Glutamatergic neuron (in vitro differentiated cells): ENCODE measurements at regions not wholly inside any gene's neighbourhood (a gene's known extent, or its start where the extent isn't known, plus 50 kb on each side); places are given as distances from the start of the nearest gene placed in this dataset.
A peak's percentile ranks its signal among the peaks of the same experiment; 100 is the strongest.

Experiments
- DNase-seq: peaks from one replicate; pipeline ENCODE4 v3.0.0; 2022
- H3K27ac Mint-ChIP-seq: one replicate; pipeline ENCODE4 v1.8.0; 2020; ENCODE audit warnings: mild to moderate bottlenecking, mixed read lengths, inconsistent platforms; ENCODE audit not compliant: unreplicated experiment
- H3K27me3 Mint-ChIP-seq: one replicate; pipeline ENCODE4 v1.8.0; 2020; ENCODE audit warnings: mild to moderate bottlenecking, moderate library complexity, mixed read lengths, inconsistent platforms; ENCODE audit not compliant: unreplicated experiment
- H3K36me3 Mint-ChIP-seq: one replicate; pipeline ENCODE4 v1.8.0; 2020; ENCODE audit warnings: mild to moderate bottlenecking, mixed read lengths, inconsistent platforms; ENCODE audit not compliant: unreplicated experiment
- H3K4me1 Mint-ChIP-seq: one replicate; pipeline ENCODE4 v1.8.0; 2020; ENCODE audit warnings: mild to moderate bottlenecking, low read depth, mixed read lengths, inconsistent platforms; ENCODE audit not compliant: unreplicated experiment
- H3K4me3 Mint-ChIP-seq: one replicate; pipeline ENCODE4 v1.8.0; 2020; ENCODE audit warnings: mild to moderate bottlenecking, mixed read lengths, inconsistent platforms; ENCODE audit not compliant: unreplicated experiment
- H3K9me3 Mint-ChIP-seq: one replicate; pipeline ENCODE4 v1.8.0; 2020; ENCODE audit warnings: mild to moderate bottlenecking, moderate library complexity, mixed read lengths, inconsistent platforms; ENCODE audit not compliant: unreplicated experiment
- TF ChIP-seq, protein P1 (sequence below): fragments of 200-600 bp; sonication (generic); IDR thresholded peaks from one replicate; pipeline ENCODE4 v1.5.0; 2021; ENCODE audit not compliant: partially characterized antibody, unreplicated experiment

DNA sequence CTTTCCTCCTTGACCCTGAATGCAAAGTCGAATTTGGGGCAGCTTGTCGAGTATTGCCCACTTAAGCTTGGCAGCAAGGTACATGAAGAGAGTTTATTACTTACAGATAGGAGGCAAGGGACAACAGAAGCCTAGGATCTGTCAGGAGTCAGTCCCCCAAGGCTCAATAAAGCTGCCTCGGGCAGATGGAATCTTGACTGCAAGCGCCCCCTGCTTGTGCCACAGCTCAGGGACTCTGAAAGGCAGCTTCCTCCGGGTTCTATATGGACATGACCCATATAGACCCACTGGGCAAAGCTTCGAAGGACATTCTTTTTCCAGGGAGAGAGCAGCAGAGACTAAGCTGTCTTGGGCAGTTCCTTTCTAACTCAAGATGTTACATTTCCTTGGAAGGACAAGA lies 971.5 kb downstream of the EFNA5 start:
- Mint-ChIP-seq H3K4me1 (no peaks in the 10 kb centered on the region), H3K36me3 (no peaks in the 10 kb centered on the region), H3K4me3 (no peak overlapping the region), H3K27me3 (no peaks in the 10 kb centered on the region), H3K9me3 (peaks cover 1% of the 10 kb centered on the region), H3K27ac (no peak overlapping the region)
- DNase-seq: peak; percentile 23
- TF ChIP-seq, protein P1, sequence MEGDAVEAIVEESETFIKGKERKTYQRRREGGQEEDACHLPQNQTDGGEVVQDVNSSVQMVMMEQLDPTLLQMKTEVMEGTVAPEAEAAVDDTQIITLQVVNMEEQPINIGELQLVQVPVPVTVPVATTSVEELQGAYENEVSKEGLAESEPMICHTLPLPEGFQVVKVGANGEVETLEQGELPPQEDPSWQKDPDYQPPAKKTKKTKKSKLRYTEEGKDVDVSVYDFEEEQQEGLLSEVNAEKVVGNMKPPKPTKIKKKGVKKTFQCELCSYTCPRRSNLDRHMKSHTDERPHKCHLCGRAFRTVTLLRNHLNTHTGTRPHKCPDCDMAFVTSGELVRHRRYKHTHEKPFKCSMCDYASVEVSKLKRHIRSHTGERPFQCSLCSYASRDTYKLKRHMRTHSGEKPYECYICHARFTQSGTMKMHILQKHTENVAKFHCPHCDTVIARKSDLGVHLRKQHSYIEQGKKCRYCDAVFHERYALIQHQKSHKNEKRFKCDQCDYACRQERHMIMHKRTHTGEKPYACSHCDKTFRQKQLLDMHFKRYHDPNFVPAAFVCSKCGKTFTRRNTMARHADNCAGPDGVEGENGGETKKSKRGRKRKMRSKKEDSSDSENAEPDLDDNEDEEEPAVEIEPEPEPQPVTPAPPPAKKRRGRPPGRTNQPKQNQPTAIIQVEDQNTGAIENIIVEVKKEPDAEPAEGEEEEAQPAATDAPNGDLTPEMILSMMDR: no peak

DNA sequence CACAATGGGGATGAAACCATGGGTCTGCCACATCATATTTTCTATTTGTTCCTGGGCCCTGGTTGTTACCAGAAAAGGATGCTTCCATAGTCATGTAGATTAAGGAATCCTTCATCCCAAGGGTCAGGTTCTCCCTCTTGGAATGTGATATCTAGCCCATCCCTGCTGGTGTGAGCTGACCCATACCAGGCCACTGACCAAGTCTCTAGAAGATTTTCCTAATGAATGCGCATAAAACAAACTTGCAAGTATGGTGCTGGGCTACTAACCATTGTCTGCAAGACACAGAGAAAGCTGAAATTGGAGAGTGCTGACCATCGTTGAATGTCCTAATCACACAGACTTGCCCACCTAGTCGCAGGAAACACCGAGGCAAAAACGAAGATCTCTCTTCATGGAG lies 972.6 kb downstream of the EFNA5 start:
- H3K27ac Mint-ChIP-seq: no peak overlapping the region

DNA sequence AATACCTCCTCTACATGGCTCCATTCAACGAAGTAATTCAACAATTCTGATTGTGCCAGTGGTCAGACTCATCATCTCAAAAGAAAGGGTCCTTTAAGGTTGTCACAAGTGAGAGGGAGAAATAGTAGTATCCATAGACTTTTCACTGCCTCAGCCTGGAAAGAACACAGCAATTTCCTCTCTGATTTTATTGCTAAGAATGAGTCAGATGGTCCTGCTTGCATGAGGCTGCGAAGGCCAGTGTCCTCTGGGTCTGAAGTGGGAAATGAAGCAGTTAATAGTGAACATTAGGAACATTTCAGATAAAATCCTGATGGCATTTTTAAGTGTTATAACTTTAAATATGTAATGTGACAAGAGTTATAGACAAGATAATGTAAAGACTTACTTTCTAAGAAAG lies 979.0 kb downstream of the EFNA5 start:
- no peak overlapping the region for H3K27ac Mint-ChIP-seq
- no peak overlapping the region for H3K4me3 Mint-ChIP-seq
- peaks cover 1% of the 10 kb centered on the region for H3K9me3 Mint-ChIP-seq
- H3K36me3 Mint-ChIP-seq: no peaks in the 10 kb centered on the region
- no peaks in the 10 kb centered on the region for H3K27me3 Mint-ChIP-seq
- no peaks in the 10 kb centered on the region for H3K4me1 Mint-ChIP-seq
- TF ChIP-seq, protein P1: no peak
- no peak for DNase-seq

More for the DNA sequence above, 972.6 kb downstream of the EFNA5 start:
- H3K36me3 Mint-ChIP-seq: no peaks in the 10 kb centered on the region
- H3K27me3 Mint-ChIP-seq: no peaks in the 10 kb centered on the region
- TF ChIP-seq, protein P1: no peak
- H3K4me1 Mint-ChIP-seq: no peaks in the 10 kb centered on the region
- no peak for DNase-seq
- peaks cover 1% of the 10 kb centered on the region for H3K9me3 Mint-ChIP-seq
- H3K4me3 Mint-ChIP-seq: no peak overlapping the region

DNA sequence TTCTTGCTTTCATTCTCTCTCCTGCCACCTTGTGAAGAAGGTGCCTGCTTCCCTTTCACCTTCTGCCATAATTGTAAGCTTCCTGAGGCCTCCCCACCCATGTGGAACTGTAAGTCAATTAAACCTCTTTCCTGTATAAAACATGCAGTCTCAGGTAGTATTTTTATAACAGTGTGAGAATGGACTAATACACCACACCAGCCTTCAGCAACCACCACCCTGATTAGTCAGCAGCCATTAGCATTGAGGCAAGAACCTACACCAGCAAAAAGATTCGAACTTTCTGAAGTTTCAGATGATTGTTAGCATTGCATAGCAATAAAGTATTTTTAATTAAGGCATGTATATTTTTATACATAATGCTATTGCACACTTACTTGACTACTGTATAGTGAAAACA lies 980.2 kb downstream of the EFNA5 start:
- Mint-ChIP-seq H3K27ac (no peak overlapping the region), H3K27me3 (no peaks in the 10 kb centered on the region), H3K4me3 (no peak overlapping the region), H3K36me3 (no peaks in the 10 kb centered on the region), H3K9me3 (peaks cover 1% of the 10 kb centered on the region), H3K4me1 (no peaks in the 10 kb centered on the region)
- TF ChIP-seq, protein P1: no peak
- no peak for DNase-seq

DNA sequence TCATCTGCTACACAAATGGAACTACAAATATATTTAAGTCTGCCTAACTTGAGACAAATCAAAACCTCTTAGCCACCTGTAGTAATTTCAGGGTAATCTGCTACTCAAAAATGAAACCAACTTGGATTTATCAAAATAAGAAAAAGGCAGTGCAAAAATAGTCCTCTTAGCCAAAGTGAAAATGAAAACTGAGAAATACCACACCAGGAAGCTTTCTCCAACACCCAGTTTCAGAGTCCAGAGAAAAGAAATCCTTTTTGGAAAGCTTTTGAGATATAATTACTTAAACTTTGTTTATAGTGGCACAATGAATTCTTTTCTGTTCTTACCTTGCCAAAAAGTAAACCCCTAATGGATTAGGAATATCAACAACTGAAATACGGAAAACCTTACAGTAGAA lies 990.4 kb downstream of the EFNA5 start:
- no peaks in the 10 kb centered on the region for H3K36me3 Mint-ChIP-seq
- H3K4me3 Mint-ChIP-seq: no peak overlapping the region
- H3K9me3 Mint-ChIP-seq: no peaks in the 10 kb centered on the region
- TF ChIP-seq, protein P1: no peak
- H3K4me1 Mint-ChIP-seq: no peaks in the 10 kb centered on the region
- H3K27me3 Mint-ChIP-seq: no peaks in the 10 kb centered on the region
- no peak overlapping the region for H3K27ac Mint-ChIP-seq
- DNase-seq: no peak
